PC-3 (cell line): ENCODE measurements at regions not wholly inside any gene's neighbourhood (a gene's known extent, or its start where the extent isn't known, plus 50 kb on each side); places are given as distances from the start of the nearest gene placed in this dataset.

Experiments
- CTCF ChIP-seq: fragments of 300-600 bp; sonication (generic); conservative IDR thresholded peaks from 2 replicates; pipeline ENCODE4 v1.5.1; 2017; ENCODE audit warnings: antibody characterized with exemption, low read depth, mild to moderate bottlenecking, low read length
- EZH2 ChIP-seq: fragments of 300-600 bp; sonication (generic); IDR thresholded peaks from one replicate; pipeline ENCODE4 v1.6.1; 2017; ENCODE audit warnings: antibody characterized with exemption, mild to moderate bottlenecking, low read length; ENCODE audit not compliant: unreplicated experiment
- EZH2phosphoT487 ChIP-seq: fragments of 300-600 bp; sonication (generic); IDR thresholded peaks from 2 replicates; pipeline ENCODE4 v1.6.1; 2018; ENCODE audit warnings: mild to moderate bottlenecking, antibody characterized with exemption, low read length, borderline replicate concordance

DNA sequence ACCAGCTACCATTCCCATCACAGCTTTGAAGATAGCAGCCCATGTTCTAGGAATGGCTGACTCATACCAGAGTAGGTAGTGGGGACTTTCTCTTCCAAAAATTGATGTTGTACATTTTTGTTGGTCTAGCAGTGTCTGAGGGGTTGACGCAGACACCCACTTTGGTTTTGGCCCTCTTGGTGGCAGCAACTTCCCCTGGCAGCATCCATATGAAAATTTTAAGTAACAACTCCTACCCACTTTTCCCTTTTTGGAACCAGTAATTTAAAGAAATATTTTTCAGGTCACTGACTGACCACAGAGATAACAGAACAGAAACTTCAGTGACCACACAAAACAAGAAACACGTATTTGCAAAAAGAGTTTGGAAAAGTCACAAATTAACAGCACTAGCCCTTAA lies 162.0 kb upstream of the TMCC3 start:
- TF ChIP-seq EZH2phosphoT487 (no peak), CTCF (no peak), EZH2 (no peak)
